Breast epithelium (tissue), 3 donors: ENCODE measurements at regions not wholly inside any gene's neighbourhood (a gene's known extent, or its start where the extent isn't known, plus 50 kb on each side); places are given as distances from the start of the nearest gene placed in this dataset.

Experiments
- CTCF ChIP-seq, 3 donors: fragments of 450-650 bp; IDR thresholded peaks; one replicate each; pipeline ENCODE4 v1.5.1; 2016 to 2017; ENCODE audit warnings: antibody characterized with exemption in 3 of 3, mild to moderate bottlenecking in 3 of 3, moderate library complexity in 3 of 3
- POLR2A ChIP-seq: fragments of 450-650 bp; IDR thresholded peaks from one replicate; pipeline ENCODE4 v1.6.1; 2016; ENCODE audit warnings: antibody characterized with exemption, mild to moderate bottlenecking, moderate library complexity
- POLR2AphosphoS5 ChIP-seq, 3 donors: sonication (generic); formaldehyde crosslinking; IDR thresholded peaks; one replicate each; pipeline ENCODE4 v1.6.1; 2017; ENCODE audit warnings: antibody characterized with exemption in 3 of 3

GRCh38 chr3:118529554-118529953, 505.1 kb downstream of the IGSF11 start:
- TF ChIP-seq CTCF (IDR thresholded peaks at IDR 0.05) (no peak), POLR2A (no peak), POLR2AphosphoS5 (IDR thresholded peaks at IDR 0.05) (no peak)
